HuH-7.5 (cell line): ENCODE measurements at regions not wholly inside any gene's neighbourhood (a gene's known extent, or its start where the extent isn't known, plus 50 kb on each side); places are given as distances from the start of the nearest gene placed in this dataset.

Source experiments
- DNase-seq: peaks from one replicate; pipeline ENCODE4 v3.0.0; 2011; ENCODE audit warnings: low spot score

GRCh38 chr4:15130441-15130840 is 128.2 kb downstream of the CPEB2 start:
- no peak for DNase-seq

GRCh38 chr4:15131551-15131950 is 129.3 kb downstream of the CPEB2 start:
- DNase-seq: no peak

- DNase-seq: no peak
Observed at GRCh38 chr4:15132739-15133138, 130.5 kb downstream of the CPEB2 start.

- DNase-seq: no peak
Observed at GRCh38 chr4:15139599-15139998, 137.3 kb downstream of the CPEB2 start.

- no peak for DNase-seq
Observed at GRCh38 chr4:15142201-15142600, 139.9 kb downstream of the CPEB2 start.

- no peak for DNase-seq
Observed at GRCh38 chr4:15143551-15143950, 141.3 kb downstream of the CPEB2 start.

GRCh38 chr4:15144249-15144966 is 142.1 kb downstream of the CPEB2 start:
- no peak for DNase-seq

GRCh38 chr4:15144967-15145295 is 142.7 kb downstream of the CPEB2 start:
- DNase-seq: no peak

GRCh38 chr4:15145709-15146108 is 143.4 kb downstream of the CPEB2 start:
- DNase-seq: no peak

GRCh38 chr4:15147714-15148113 is 145.4 kb downstream of the CPEB2 start:
- no peak for DNase-seq

GRCh38 chr4:15148199-15148598 is 145.9 kb downstream of the CPEB2 start:
- no peak for DNase-seq

- no peak for DNase-seq
Observed at GRCh38 chr4:15148691-15149090, 146.4 kb downstream of the CPEB2 start.

GRCh38 chr4:15149234-15149838 is 147.1 kb downstream of the CPEB2 start:
- DNase-seq: no peak

GRCh38 chr4:15149839-15150592 is 147.7 kb downstream of the CPEB2 start:
- DNase-seq: peak; percentile 55

GRCh38 chr4:15150631-15151030 is 148.3 kb downstream of the CPEB2 start:
- DNase-seq: no peak

- DNase-seq: no peak
Observed at GRCh38 chr4:15151033-15151432, 148.8 kb downstream of the CPEB2 start.

- DNase-seq: no peak
Observed at GRCh38 chr4:15153662-15154061, 151.4 kb downstream of the CPEB2 start.

GRCh38 chr4:15158406-15159091 is 156.3 kb downstream of the CPEB2 start:
- DNase-seq: no peak

GRCh38 chr4:15159477-15160019 is 157.3 kb downstream of the CPEB2 start:
- no peak for DNase-seq

- DNase-seq: no peak
Observed at GRCh38 chr4:15161439-15161838, 159.2 kb downstream of the CPEB2 start.

GRCh38 chr4:15162046-15162445 is 159.8 kb downstream of the CPEB2 start:
- no peak for DNase-seq

- DNase-seq: no peak
Observed at GRCh38 chr4:15162465-15163283, 160.4 kb downstream of the CPEB2 start.
